GM19035 (cell line): ENCODE measurements at regions not wholly inside any gene's neighbourhood (a gene's known extent, or its start where the extent isn't known, plus 50 kb on each side); places are given as distances from the start of the nearest gene placed in this dataset.
"Not testable (repeated sequence)": the region's sequence is repeated elsewhere in the genome, so short reads cannot be mapped to it uniquely, and the experiment has no call there.

Source experiments
- ATAC-seq: cut with Tn5 transposase; IDR thresholded peaks from one replicate; pipeline ENCODE4 v1.9.1; 2021; ENCODE audit not compliant: unreplicated experiment

- ATAC-seq: not testable (repeated sequence)
These were observed 70.7 kb upstream of the ZNF658 start for GRCh38 chr9:66829853-66830252.

DNA sequence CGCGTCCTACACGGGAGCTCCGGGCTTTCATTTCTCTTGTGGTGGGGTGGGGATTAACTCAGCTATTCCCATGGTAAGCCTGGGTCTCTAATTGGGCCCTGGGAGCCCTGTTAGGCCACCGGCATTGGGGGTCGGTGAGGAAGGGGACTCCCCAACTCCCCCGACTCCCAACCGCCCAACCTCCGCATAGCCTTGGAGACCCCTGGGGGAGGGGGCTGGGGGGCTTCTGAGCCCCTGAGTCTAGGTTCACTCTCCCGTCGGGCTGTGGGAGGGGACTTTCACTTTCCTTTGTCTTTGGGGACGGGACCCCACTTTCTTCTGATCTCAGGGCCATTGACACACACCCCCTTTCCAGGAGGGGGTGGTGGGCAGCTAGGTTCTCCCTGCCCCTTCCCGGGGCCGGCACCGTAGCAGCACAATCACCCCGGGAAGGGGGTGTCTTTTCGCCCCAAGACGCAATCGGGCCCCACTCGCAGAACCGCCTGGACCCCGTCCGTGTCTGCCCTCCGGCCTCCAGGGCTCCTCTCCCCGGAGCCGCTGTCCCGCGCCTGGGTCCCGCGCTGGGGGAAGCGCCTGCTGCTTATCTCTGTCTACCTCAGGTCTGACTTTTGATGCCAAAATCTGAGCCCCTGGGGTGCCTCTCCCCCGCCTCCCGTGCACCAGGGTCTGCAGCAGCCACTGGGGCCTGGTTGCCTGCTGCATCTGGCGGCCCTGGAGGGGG, 69.6 kb upstream of the ZNF658 start:
- not testable (repeated sequence) for ATAC-seq

DNA sequence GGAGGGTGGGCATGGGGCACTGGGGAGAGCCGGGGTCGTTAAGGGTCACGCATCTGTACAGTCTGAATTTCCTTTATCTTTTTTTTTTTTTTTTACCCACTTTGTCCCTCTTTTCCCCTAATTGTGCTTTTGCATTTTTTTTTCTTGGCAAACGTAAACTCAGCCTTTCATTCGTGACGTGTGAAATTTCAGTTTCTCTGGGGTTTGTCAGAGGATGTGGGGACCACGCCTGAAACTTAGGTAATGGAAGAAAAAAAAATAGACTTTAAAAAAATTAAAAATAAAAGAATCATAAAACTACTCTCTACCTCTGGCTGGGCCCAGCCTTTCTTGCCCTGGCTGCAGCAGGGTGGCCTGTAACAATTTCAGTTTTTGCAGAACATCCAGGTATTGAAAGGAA, 68.3 kb upstream of the ZNF658 start:
- not testable (repeated sequence) for ATAC-seq

DNA sequence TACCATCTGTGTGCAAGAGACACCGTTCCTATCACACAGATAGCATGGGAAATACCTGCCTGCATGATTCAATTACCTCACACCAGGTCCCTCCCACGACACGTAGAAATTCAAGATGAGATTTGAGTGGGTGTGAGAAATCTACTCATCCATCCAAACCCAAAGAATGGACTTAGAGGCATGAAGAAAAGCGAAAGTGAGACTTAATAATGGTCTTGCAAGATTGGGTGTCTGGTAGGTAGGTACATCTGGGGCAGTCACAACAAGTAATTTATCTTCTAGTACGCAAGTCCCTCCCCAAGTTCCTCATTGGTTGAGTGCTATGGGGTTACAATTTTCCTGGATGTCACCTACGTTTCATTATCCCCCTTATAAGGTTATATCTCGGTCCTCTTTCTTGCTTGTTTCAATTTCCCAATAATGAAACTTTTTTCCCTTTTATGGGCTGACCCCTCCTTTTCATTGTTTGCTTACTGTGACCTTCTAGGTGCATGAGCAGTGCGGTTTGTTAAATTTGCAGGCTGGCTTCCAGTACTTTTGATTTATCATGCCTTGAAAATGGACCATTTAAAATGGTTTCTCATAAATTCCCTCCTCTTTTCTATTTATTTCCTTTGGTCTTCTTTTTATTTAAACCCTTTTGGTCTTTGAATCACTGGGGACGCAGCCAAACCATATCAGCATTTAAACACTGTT, 63.1 kb upstream of the ZNF658 start:
- not testable (repeated sequence) for ATAC-seq
